Activated CD4-positive, alpha-beta T cell treated with anti-CD3 and anti-CD28 coated beads, Interleukin-2, amount 10 ng/mL, durations not matched to agents 7 days and 5 days (primary cell): ENCODE measurements at regions not wholly inside any gene's neighbourhood (a gene's known extent, or its start where the extent isn't known, plus 50 kb on each side); places are given as distances from the start of the nearest gene placed in this dataset.
"Not testable (repeated sequence)": the region's sequence is repeated elsewhere in the genome, so short reads cannot be mapped to it uniquely, and the experiment has no call there.

ENCODE experiments used
- CTCF ChIA-PET: fragments of 350-600 bp; sonication (Branson Sonifier 250); formaldehyde crosslinking; loops from one replicate; lab custom pipeline; 2021; ENCODE audit warnings: antibody characterized with exemption; lab: Charles Lee
- POLR2A ChIA-PET: fragments of 350-600 bp; sonication (Branson Sonifier 250); formaldehyde crosslinking; loops from one replicate; lab custom pipeline; 2021; ENCODE audit warnings: antibody characterized with exemption; lab: Charles Lee
- DNase-seq: peaks from one replicate; pipeline ENCODE4 v3.0.0-alpha.2; 2020
- H3K27ac Mint-ChIP-seq: one replicate; pipeline ENCODE4 v1.8.0; 2021; ENCODE audit warnings: mild to moderate bottlenecking, moderate library complexity, mixed read lengths
- H3K27me3 Mint-ChIP-seq: one replicate; pipeline ENCODE4 v1.8.0; 2021; ENCODE audit warnings: mixed read lengths
- H3K36me3 Mint-ChIP-seq: one replicate; pipeline ENCODE4 v1.8.0; 2021; ENCODE audit warnings: low read depth, mixed read lengths
- H3K4me1 Mint-ChIP-seq: one replicate; pipeline ENCODE4 v1.8.0; 2021; ENCODE audit warnings: mixed read lengths
- H3K4me3 Mint-ChIP-seq: one replicate; pipeline ENCODE4 v1.8.0; 2021; ENCODE audit warnings: mild to moderate bottlenecking, moderate library complexity, mixed read lengths
- H3K9me3 Mint-ChIP-seq: one replicate; pipeline ENCODE4 v1.8.0; 2021; ENCODE audit warnings: mixed read lengths

GRCh38 chr10:117783698-117784395 is 241.3 kb downstream of the EMX2 start:
- DNase-seq = no peak
- H3K9me3 Mint-ChIP-seq = no peaks in the 10 kb centered on the region

GRCh38 chr10:117784776-117785175 is 242.2 kb downstream of the EMX2 start:
- DNase-seq = no peak
- Mint-ChIP-seq H3K4me1 (no peaks in the 10 kb centered on the region), H3K36me3 (no peaks in the 10 kb centered on the region), H3K9me3 (no peaks in the 10 kb centered on the region), H3K27ac (no peak overlapping the region), H3K4me3 (no peak overlapping the region), H3K27me3 (no peaks in the 10 kb centered on the region)
- ChIA-PET POLR2A (no interaction called here), CTCF (no interaction called here)

More at GRCh38 chr10:117783698-117784395, 241.3 kb downstream of the EMX2 start:
- no peaks in the 10 kb centered on the region for H3K27me3 Mint-ChIP-seq
- no peak overlapping the region for H3K27ac Mint-ChIP-seq
- no peak overlapping the region for H3K4me3 Mint-ChIP-seq
- CTCF ChIA-PET = no interaction called here
- H3K4me1 Mint-ChIP-seq = no peaks in the 10 kb centered on the region
- POLR2A ChIA-PET = no interaction called here
- H3K36me3 Mint-ChIP-seq = no peaks in the 10 kb centered on the region

DNA sequence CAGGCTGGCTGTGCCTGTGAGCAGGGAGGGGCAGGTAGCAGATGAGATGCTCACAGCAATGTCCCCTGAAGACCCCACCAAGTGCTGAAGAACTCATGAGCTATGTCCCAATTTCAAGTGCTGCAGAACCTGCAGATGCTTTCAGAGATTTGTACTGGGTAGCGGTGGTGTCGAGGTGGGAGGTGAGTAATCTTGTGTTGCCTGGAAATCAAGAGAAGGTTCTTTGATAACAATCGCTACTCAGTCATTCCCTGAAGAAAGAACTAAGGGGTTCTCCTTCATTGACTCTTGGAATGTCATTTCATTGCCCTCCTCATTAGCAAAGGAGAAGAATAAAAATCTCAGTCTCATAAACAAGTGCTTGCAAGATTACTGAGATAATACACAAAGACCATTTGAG is 246.4 kb downstream of the EMX2 start:
- no peak for DNase-seq
- no peaks in the 10 kb centered on the region for H3K9me3 Mint-ChIP-seq
- peaks cover 4% of the 10 kb centered on the region for H3K27me3 Mint-ChIP-seq
- POLR2A ChIA-PET = no interaction called here
- no peaks in the 10 kb centered on the region for H3K36me3 Mint-ChIP-seq
- CTCF ChIA-PET = no interaction called here
- no peak overlapping the region for H3K27ac Mint-ChIP-seq
- H3K4me1 Mint-ChIP-seq = no peaks in the 10 kb centered on the region
- H3K4me3 Mint-ChIP-seq = no peak overlapping the region

- Mint-ChIP-seq H3K36me3 (no peaks in the 10 kb centered on the region), H3K27me3 (peaks cover 6% of the 10 kb centered on the region), H3K4me1 (no peaks in the 10 kb centered on the region), H3K27ac (no peak overlapping the region), H3K9me3 (no peaks in the 10 kb centered on the region), H3K4me3 (no peak overlapping the region)
- ChIA-PET CTCF (no interaction called here), POLR2A (no interaction called here)
- no peak for DNase-seq
Observed at GRCh38 chr10:117790179-117790578, 247.6 kb downstream of the EMX2 start.

GRCh38 chr10:117790621-117791020 is 248.1 kb downstream of the EMX2 start:
- Mint-ChIP-seq H3K4me3 (no peak overlapping the region), H3K27me3 (peaks cover 6% of the 10 kb centered on the region), H3K4me1 (no peaks in the 10 kb centered on the region), H3K9me3 (no peaks in the 10 kb centered on the region), H3K36me3 (no peaks in the 10 kb centered on the region), H3K27ac (no peak overlapping the region)
- ChIA-PET CTCF (no interaction called here), POLR2A (no interaction called here)
- DNase-seq = no peak

- no peak for DNase-seq
- H3K27me3 Mint-ChIP-seq = peaks cover 6% of the 10 kb centered on the region
- H3K9me3 Mint-ChIP-seq = no peaks in the 10 kb centered on the region
- no peaks in the 10 kb centered on the region for H3K36me3 Mint-ChIP-seq
- no peak overlapping the region for H3K4me3 Mint-ChIP-seq
- no peak overlapping the region for H3K27ac Mint-ChIP-seq
- ChIA-PET POLR2A (no interaction called here), CTCF (no interaction called here)
- H3K4me1 Mint-ChIP-seq = no peaks in the 10 kb centered on the region
Observed at GRCh38 chr10:117792214-117792613, 249.7 kb downstream of the EMX2 start.

DNA sequence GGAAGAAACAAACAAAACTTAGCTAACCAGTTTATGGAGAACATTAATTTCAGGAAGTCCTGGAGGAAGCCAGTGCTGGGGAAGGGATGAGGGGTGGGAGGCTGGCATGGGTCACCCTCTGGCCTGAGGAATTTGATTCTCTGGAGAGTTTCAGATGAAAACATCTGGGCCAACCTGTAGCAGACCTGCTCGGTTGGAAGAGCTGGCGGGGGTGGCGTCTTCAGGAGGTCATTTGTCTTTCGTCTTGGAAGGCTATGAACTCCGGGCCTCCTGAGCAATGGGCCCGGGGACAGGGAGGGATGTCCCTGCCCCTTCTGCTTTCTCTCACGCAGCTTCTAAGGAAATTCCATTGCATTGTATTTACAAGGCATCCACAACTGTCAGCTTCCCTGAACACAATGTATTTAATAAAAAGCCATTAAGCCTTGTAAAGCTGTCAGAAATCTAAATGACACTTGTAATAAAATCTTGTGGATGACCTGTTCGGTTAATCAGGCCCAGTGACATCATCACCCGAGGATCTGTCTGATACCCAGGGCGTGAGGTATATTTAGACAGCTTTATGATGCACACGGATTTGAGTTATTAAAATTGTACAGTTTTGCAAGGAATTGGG is 250.5 kb downstream of the RAB11FIP2 start:
- H3K4me3 Mint-ChIP-seq = no peak overlapping the region
- no peaks in the 10 kb centered on the region for H3K4me1 Mint-ChIP-seq
- H3K9me3 Mint-ChIP-seq = no peaks in the 10 kb centered on the region
- H3K36me3 Mint-ChIP-seq = no peaks in the 10 kb centered on the region
- POLR2A ChIA-PET = no interaction called here
- DNase-seq = no peak
- CTCF ChIA-PET = no interaction called here
- H3K27ac Mint-ChIP-seq = no peak overlapping the region
- H3K27me3 Mint-ChIP-seq = peaks cover 6% of the 10 kb centered on the region

- Mint-ChIP-seq H3K9me3 (no peaks in the 10 kb centered on the region), H3K4me1 (no peaks in the 10 kb centered on the region), H3K27ac (no peak overlapping the region), H3K36me3 (no peaks in the 10 kb centered on the region), H3K27me3 (peaks cover 3% of the 10 kb centered on the region), H3K4me3 (no peak overlapping the region)
- ChIA-PET POLR2A (no interaction called here), CTCF (no interaction called here)
- no peak for DNase-seq
Observed at GRCh38 chr10:117797296-117797695, 249.4 kb downstream of the RAB11FIP2 start.

- CTCF ChIA-PET = no interaction called here
- H3K4me3 Mint-ChIP-seq = no peak overlapping the region
- no peak for DNase-seq
- POLR2A ChIA-PET = no interaction called here
- H3K9me3 Mint-ChIP-seq = no peaks in the 10 kb centered on the region
- H3K36me3 Mint-ChIP-seq = no peaks in the 10 kb centered on the region
- H3K27me3 Mint-ChIP-seq = no peaks in the 10 kb centered on the region
- no peak overlapping the region for H3K27ac Mint-ChIP-seq
- no peaks in the 10 kb centered on the region for H3K4me1 Mint-ChIP-seq
Observed at GRCh38 chr10:117801691-117802090, 245.1 kb downstream of the RAB11FIP2 start.

DNA sequence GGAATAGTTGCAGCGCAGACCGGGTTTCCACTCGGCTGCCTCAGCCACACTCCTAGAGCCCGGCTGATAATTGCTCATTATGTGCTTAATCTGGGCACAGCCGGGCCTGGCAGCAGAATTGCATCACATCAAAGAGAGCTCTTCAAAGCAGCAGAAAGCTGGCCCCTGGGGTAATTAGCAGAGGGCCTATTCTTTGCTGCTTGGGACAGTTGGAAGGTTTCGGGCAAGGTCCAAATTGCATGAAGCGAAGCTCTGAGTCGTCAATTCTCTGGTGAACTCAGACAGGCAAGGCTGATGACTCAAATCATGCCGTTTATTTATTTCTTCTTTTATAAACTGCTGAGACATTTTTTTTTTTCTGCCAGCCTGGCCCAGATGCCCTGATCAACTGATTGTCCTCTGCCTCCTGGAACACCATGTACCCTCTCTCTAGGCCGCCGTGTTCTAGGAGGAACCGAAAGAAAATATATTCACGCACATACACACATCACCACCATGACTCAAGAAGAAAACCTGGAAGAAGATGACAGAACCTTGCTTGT is 242.2 kb downstream of the RAB11FIP2 start:
- Mint-ChIP-seq H3K4me3 (no peak overlapping the region), H3K9me3 (peaks cover 4% of the 10 kb centered on the region), H3K36me3 (no peaks in the 10 kb centered on the region), H3K27ac (no peak overlapping the region), H3K27me3 (no peaks in the 10 kb centered on the region), H3K4me1 (no peaks in the 10 kb centered on the region)
- DNase-seq = no peak
- ChIA-PET CTCF (no interaction called here), POLR2A (no interaction called here)

DNA sequence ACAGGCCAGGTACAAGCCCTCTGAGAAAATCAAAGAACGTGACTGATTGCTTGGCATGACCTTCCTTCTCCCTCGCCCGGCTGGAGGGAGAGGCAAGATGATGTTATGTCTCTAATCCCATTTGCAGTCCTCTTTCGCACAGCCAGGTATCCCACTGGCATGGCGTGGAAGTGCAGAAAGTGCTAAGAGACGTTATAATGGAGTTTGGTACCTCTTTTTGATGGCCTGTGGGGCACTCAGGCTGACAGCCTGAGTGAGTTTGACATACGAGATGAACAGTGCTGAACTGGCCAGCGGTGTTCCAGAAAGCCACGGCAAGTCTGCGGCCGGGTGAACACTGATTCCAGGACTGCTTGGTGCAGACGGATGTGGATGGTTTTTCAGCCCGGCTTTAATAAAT is 241.6 kb downstream of the RAB11FIP2 start:
- no peaks in the 10 kb centered on the region for H3K36me3 Mint-ChIP-seq
- CTCF ChIA-PET = no interaction called here
- POLR2A ChIA-PET = no interaction called here
- H3K9me3 Mint-ChIP-seq = peaks cover 4% of the 10 kb centered on the region
- H3K4me3 Mint-ChIP-seq = no peak overlapping the region
- H3K27ac Mint-ChIP-seq = no peak overlapping the region
- DNase-seq = no peak
- no peaks in the 10 kb centered on the region for H3K4me1 Mint-ChIP-seq
- no peaks in the 10 kb centered on the region for H3K27me3 Mint-ChIP-seq

DNA sequence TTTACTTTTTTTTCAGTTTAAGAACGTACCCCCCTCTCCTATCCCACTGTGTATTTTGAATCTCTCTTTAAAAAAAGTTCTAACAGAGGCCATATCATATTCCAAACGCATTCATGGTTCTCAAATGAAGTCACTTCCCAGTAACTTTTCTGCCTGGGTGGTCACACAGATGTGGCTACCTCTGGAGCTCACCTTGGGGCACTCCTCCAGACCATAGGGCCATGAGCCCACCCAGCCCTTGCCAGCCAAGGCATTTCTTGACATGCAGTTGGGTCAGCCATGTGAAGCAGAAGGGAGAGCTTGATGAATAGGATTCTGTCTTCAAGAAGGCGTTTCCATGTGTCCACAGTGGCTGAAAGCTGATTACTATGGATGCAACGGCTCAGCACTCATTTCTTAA is 239.3 kb downstream of the RAB11FIP2 start:
- no peaks in the 10 kb centered on the region for H3K27me3 Mint-ChIP-seq
- H3K36me3 Mint-ChIP-seq = no peaks in the 10 kb centered on the region
- ChIA-PET POLR2A (no interaction called here), CTCF (no interaction called here)
- DNase-seq = no peak
- no peak overlapping the region for H3K27ac Mint-ChIP-seq
- H3K4me3 Mint-ChIP-seq = no peak overlapping the region
- peaks cover 4% of the 10 kb centered on the region for H3K9me3 Mint-ChIP-seq
- H3K4me1 Mint-ChIP-seq = no peaks in the 10 kb centered on the region

- H3K4me1 Mint-ChIP-seq, POLR2A ChIA-PET, CTCF ChIA-PET: not testable (repeated sequence)
Observed at GRCh38 chr10:117815816-117816215, 230.9 kb downstream of the RAB11FIP2 start.

DNA sequence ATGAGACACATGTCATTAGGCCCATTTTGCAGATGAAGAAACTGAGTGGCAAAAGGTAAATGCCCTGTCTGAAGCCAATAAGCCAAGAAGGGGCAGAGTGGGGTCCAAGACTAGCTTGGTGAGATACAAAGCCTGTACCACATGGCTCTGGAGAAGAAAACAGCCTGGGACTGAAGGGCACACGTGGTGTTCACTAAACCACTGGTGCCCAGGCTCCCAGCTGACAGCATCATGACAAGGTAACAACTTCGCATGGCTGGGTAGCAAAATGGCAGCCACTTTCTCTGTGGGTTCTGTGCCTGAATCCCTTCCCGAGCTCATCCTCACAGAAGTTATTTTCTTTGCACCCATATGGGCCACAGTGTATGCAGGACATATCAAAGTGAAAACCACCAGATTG is 229.6 kb downstream of the RAB11FIP2 start:
- Mint-ChIP-seq H3K36me3 (no peaks in the 10 kb centered on the region), H3K4me1 (no peaks in the 10 kb centered on the region), H3K27me3 (no peaks in the 10 kb centered on the region), H3K4me3 (no peak overlapping the region), H3K27ac (no peak overlapping the region), H3K9me3 (no peaks in the 10 kb centered on the region)
- POLR2A ChIA-PET = no interaction called here
- CTCF ChIA-PET = no interaction called here
- DNase-seq = no peak

More at GRCh38 chr10:117815816-117816215, 230.9 kb downstream of the RAB11FIP2 start:
- DNase-seq, H3K4me3 Mint-ChIP-seq, H3K9me3 Mint-ChIP-seq, H3K36me3 Mint-ChIP-seq, H3K27me3 Mint-ChIP-seq, H3K27ac Mint-ChIP-seq: not testable (repeated sequence)
